ENCODE measurements at regions not wholly inside any gene's neighbourhood (a gene's known extent, or its start where the extent isn't known, plus 50 kb on each side); places are given as distances from the start of the nearest gene placed in this dataset.

GRCh38 chr13:73601708-73602107 is 532.5 kb downstream of the KLF12 start:
- H3K27ac Mint-ChIP-seq: no peak overlapping the region
- no peak overlapping the region for H3K4me3 Mint-ChIP-seq
- ChIA-PET CTCF (no interaction called here), POLR2A (no interaction called here)
- DNase-seq (ENCODE audit: low spot score) (no peak), ATAC-seq (no peak)
- H3K9me3 Mint-ChIP-seq: peaks cover 13% of the 10 kb centered on the region
- 0 out of 2 replicates have a peak, but pooled peaks cover 3% of the 10 kb centered on the region for H3K4me1 Mint-ChIP-seq
- no peaks in the 10 kb centered on the region for H3K27me3 Mint-ChIP-seq (ENCODE audit: low read depth)
- TF ChIP-seq, protein P1, sequence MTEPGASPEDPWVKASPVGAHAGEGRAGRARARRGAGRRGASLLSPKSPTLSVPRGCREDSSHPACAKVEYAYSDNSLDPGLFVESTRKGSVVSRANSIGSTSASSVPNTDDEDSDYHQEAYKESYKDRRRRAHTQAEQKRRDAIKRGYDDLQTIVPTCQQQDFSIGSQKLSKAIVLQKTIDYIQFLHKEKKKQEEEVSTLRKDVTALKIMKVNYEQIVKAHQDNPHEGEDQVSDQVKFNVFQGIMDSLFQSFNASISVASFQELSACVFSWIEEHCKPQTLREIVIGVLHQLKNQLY (CRISPR knock-in tag; IDR thresholded peaks at IDR 0.05): no peak
- TF ChIP-seq AR (CRISPR knock-in tag; IDR thresholded peaks at IDR 0.05): no peak
- TF ChIP-seq, protein P2, sequence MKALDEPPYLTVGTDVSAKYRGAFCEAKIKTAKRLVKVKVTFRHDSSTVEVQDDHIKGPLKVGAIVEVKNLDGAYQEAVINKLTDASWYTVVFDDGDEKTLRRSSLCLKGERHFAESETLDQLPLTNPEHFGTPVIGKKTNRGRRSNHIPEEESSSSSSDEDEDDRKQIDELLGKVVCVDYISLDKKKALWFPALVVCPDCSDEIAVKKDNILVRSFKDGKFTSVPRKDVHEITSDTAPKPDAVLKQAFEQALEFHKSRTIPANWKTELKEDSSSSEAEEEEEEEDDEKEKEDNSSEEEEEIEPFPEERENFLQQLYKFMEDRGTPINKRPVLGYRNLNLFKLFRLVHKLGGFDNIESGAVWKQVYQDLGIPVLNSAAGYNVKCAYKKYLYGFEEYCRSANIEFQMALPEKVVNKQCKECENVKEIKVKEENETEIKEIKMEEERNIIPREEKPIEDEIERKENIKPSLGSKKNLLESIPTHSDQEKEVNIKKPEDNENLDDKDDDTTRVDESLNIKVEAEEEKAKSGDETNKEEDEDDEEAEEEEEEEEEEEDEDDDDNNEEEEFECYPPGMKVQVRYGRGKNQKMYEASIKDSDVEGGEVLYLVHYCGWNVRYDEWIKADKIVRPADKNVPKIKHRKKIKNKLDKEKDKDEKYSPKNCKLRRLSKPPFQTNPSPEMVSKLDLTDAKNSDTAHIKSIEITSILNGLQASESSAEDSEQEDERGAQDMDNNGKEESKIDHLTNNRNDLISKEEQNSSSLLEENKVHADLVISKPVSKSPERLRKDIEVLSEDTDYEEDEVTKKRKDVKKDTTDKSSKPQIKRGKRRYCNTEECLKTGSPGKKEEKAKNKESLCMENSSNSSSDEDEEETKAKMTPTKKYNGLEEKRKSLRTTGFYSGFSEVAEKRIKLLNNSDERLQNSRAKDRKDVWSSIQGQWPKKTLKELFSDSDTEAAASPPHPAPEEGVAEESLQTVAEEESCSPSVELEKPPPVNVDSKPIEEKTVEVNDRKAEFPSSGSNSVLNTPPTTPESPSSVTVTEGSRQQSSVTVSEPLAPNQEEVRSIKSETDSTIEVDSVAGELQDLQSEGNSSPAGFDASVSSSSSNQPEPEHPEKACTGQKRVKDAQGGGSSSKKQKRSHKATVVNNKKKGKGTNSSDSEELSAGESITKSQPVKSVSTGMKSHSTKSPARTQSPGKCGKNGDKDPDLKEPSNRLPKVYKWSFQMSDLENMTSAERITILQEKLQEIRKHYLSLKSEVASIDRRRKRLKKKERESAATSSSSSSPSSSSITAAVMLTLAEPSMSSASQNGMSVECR (CRISPR knock-in tag; IDR thresholded peaks at IDR 0.05; ENCODE audit: borderline replicate concordance): no peak
- TF ChIP-seq, protein P3, sequence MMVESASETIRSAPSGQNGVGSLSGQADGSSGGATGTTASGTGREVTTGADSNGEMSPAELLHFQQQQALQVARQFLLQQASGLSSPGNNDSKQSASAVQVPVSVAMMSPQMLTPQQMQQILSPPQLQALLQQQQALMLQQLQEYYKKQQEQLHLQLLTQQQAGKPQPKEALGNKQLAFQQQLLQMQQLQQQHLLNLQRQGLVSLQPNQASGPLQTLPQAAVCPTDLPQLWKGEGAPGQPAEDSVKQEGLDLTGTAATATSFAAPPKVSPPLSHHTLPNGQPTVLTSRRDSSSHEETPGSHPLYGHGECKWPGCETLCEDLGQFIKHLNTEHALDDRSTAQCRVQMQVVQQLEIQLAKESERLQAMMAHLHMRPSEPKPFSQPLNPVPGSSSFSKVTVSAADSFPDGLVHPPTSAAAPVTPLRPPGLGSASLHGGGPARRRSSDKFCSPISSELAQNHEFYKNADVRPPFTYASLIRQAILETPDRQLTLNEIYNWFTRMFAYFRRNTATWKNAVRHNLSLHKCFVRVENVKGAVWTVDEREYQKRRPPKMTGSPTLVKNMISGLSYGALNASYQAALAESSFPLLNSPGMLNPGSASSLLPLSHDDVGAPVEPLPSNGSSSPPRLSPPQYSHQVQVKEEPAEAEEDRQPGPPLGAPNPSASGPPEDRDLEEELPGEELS (CRISPR knock-in tag; IDR thresholded peaks at IDR 0.05): no peak
- no peak for TF ChIP-seq JUN (CRISPR knock-in tag; IDR thresholded peaks at IDR 0.05)
- no peak for TF ChIP-seq USF1 (CRISPR knock-in tag; IDR thresholded peaks at IDR 0.05)
- TF ChIP-seq NFYB (CRISPR knock-in tag; conservative IDR thresholded peaks at IDR 0.05; ENCODE audit: low read depth): no peak
- no peak for TF ChIP-seq ETV6 (CRISPR knock-in tag; IDR thresholded peaks at IDR 0.05)
- TF ChIP-seq NR1H2 (CRISPR knock-in tag; IDR thresholded peaks at IDR 0.05): no peak
- TF ChIP-seq CREB1 (CRISPR knock-in tag; IDR thresholded peaks at IDR 0.05): no peak
- no peak for TF ChIP-seq ZNF219 (CRISPR knock-in tag; IDR thresholded peaks at IDR 0.05; ENCODE audit: borderline replicate concordance)
- TF ChIP-seq SMAD3 (CRISPR knock-in tag; IDR thresholded peaks at IDR 0.05; ENCODE audit: borderline replicate concordance): no peak
- TF ChIP-seq, protein P4, sequence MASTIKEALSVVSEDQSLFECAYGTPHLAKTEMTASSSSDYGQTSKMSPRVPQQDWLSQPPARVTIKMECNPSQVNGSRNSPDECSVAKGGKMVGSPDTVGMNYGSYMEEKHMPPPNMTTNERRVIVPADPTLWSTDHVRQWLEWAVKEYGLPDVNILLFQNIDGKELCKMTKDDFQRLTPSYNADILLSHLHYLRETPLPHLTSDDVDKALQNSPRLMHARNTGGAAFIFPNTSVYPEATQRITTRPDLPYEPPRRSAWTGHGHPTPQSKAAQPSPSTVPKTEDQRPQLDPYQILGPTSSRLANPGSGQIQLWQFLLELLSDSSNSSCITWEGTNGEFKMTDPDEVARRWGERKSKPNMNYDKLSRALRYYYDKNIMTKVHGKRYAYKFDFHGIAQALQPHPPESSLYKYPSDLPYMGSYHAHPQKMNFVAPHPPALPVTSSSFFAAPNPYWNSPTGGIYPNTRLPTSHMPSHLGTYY (CRISPR knock-in tag; IDR thresholded peaks at IDR 0.05): no peak
- no peak for TF ChIP-seq SOX15 (CRISPR knock-in tag; IDR thresholded peaks at IDR 0.05)
- no peak for TF ChIP-seq USF2 (CRISPR knock-in tag; IDR thresholded peaks at IDR 0.05)
- TF ChIP-seq E2F5 (CRISPR knock-in tag; IDR thresholded peaks at IDR 0.05): no peak
- TF ChIP-seq TEAD1 (CRISPR knock-in tag; IDR thresholded peaks at IDR 0.05): no peak
- TF ChIP-seq E2F4 (CRISPR knock-in tag; IDR thresholded peaks at IDR 0.05; ENCODE audit: borderline replicate concordance, low read depth): no peak
- peaks cover 4% of the 10 kb centered on the region; the same call in 1 of the 2 replicates for H3K36me3 Mint-ChIP-seq

All from WTC11 (cell line).